GM12872 (cell line): ENCODE measurements at regions not wholly inside any gene's neighbourhood (a gene's known extent, or its start where the extent isn't known, plus 50 kb on each side); places are given as distances from the start of the nearest gene placed in this dataset.

ENCODE experiments used
- TF ChIP-seq, protein P1 (sequence below): IDR thresholded peaks from 3 replicates; pipeline ENCODE4 v1.5.1; 2011; ENCODE audit warnings: low read depth, mild to moderate bottlenecking, low read length, moderate library complexity; ENCODE audit not compliant: insufficient read depth

DNA sequence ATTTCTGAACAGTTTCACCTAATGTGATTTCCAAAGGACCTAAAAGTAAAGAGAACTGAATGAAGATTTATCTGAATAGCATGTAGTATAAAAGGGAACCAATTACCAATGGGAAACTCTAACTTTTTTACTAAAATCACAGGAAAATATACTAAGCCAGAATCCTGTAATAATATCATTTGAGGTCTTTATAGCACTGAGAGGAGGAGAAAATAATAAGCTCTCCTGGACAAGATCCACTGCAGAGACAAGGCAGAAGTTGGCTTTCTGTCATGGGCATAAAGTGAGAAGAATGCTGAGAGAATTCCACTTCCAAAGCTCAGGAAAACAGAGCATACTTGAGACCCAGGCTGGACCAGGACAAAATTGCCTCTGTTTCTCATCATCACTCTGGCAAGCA lies 1131.4 kb downstream of the SORCS1 start:
- TF ChIP-seq, protein P1, sequence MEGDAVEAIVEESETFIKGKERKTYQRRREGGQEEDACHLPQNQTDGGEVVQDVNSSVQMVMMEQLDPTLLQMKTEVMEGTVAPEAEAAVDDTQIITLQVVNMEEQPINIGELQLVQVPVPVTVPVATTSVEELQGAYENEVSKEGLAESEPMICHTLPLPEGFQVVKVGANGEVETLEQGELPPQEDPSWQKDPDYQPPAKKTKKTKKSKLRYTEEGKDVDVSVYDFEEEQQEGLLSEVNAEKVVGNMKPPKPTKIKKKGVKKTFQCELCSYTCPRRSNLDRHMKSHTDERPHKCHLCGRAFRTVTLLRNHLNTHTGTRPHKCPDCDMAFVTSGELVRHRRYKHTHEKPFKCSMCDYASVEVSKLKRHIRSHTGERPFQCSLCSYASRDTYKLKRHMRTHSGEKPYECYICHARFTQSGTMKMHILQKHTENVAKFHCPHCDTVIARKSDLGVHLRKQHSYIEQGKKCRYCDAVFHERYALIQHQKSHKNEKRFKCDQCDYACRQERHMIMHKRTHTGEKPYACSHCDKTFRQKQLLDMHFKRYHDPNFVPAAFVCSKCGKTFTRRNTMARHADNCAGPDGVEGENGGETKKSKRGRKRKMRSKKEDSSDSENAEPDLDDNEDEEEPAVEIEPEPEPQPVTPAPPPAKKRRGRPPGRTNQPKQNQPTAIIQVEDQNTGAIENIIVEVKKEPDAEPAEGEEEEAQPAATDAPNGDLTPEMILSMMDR = no peak

DNA sequence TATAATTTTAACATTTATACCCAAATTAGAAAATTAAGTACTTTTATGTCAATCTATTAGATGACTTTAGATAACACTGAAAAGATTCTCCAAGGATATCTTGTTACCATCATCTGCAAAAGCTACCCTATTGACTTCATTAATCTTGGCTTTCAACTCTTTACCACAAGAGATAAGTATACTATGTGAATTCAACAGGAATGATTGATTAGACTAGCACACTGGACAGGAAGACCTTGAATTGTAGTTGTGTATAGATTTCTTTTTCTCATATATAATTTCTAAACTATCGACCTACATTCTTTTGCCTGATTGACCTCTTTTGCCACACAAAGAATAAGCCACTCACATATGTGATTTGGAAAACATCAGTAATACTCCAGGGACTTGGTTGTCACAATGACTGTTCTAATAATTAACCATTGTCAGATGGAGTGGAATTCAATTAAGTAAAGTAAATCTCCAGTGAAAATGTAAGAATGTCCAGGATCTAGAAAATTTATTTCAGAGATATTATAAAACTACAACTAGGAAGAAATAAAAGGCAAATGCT lies 1132.0 kb downstream of the SORCS1 start:
- TF ChIP-seq, protein P1 = no peak

DNA sequence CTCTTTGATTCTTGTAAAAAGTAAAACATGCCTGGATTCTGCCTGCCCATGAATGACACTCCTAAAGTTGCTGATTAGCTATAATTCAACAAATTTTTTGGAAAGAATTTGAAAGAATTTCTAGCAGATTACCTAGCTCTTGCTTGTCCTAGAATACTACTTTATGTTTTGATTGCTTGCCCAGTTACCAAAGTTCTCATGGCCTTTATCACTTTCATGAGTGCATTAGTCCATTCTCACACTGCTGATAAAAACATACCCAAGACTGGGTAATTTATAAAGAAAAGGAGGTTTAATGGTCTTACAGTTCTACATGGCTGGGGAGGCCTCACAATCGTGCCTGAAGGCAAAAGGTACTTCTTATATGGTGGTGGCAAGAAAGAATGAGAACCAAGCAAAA lies 1137.3 kb downstream of the SORCS1 start:
- TF ChIP-seq, protein P1 = no peak

DNA sequence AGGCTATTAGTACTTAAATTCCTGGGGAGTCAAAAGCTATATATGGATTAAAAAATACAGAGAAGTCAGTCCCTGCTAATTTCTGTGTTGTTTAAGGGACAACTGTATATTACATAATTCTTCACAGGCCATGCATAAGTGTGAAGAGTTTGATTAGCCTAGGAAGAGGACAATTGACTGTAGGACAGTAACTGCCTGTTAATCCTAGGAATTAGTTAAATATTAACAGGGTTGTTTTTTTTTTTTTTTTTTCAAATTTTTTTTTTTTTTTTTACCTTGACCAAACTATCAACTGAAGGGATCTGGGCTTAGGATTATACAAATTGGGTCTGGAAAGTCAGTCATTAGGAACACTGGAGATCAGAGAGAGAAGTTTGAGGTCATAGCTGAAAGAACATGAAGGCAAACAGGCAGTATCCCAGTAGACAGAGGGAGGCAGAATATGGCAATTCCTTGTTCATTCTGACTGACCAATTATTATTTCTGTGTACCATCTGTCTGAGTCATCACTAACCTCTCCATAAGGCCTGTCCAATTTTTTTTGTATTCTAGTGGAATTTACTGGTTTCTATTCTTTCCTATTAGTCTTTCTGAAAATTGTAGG lies 1139.2 kb downstream of the SORCS1 start:
- TF ChIP-seq, protein P1 = no peak

DNA sequence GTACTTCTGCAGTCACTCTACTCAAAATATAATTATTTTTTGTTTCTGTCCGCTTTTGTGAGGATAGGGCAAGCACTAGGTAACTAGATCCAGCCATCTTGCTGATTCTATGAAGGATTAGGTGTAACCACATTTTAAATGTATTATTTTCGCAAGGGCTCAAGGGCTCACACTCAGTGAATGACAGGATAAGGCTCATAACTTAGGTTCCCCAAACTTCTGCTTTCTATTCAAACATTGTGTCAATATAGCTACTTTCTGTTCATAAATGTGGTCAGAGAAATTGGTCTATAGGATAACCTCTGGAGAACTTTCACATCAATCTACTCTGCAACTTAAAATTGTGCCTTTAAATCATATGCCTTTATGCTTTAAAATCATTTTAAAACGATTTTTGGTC lies 1141.2 kb downstream of the SORCS1 start:
- TF ChIP-seq, protein P1 = no peak

DNA sequence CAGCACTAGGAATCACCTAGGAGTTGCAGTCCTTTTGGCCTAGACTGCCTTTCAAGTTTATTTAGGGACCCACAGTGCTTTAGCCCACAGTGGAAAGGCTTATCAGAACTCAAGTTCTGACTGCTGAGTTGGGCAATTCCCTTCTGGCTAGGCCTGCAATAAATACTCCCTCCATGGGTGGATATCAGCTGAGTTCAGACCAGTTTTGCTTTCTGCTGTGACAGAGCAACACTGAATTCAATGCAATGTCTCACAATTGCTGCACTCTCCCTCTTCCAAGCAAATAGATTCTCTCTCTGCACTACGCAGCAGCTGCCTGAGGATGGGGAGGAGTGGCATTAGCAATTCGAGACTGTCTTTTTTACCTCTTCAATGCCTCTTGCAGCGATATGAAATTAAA lies 1153.3 kb downstream of the SORCS1 start:
- TF ChIP-seq, protein P1 = no peak

DNA sequence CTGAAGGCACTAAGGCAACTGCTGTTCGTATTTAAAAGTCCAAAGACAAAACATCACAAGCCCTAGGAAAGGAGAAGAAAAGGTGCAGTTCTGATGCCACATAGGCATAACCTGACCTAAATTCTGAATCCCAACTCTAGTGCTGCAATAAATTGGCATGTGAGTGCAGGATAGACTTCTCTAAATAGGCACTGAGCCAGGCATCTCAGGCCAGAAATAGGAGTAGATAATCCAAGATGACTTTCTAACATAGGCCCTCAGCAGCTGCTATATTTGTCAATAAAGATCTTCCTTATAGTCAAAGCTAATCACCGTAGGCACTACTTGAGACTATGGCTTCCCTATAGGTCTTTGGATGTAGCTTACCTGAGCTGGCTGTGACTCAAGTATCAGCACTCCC lies 1163.8 kb downstream of the SORCS1 start:
- TF ChIP-seq, protein P1 = no peak
